ENCODE measurements at regions not wholly inside any gene's neighbourhood (a gene's known extent, or its start where the extent isn't known, plus 50 kb on each side); places are given as distances from the start of the nearest gene placed in this dataset.

DNA sequence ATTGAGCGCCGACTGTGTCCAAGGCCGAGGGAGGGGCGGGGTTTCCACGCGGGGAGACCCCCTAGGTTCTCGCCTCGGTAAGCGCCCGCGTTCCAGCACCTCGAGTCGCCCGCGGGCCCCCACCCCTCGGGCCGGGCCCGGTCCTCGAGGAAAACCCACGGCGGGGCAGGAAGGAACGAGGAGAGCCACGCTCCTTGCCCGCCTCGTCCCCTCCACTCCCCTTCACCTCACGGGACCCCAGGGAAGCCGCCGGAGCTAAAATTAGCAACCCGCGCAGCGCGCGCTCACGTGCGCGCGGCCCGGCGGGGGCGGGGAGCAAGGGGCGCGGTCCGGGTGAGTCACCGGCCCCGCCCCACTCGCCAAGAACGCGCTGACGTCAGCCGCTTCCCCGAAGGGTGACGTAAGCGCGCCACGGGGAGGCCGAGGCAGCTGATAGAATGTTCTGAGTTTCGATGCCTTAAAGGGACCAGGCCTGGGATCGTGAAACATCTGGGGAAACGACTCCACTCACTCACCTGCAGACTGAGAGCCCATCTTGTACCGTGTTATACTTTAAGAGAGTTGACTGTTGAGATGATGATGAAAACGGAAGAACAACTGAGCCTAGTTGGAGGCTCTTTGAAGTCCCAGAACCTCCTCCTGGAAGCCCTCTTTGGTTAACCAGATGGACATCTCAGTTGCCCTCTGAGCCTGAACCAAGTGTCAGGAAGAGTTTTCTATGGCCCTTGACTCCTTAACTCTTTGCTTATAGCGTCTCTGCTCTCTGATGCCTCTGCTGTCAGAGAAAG, 49.7 kb upstream of the ATF3 start (continued):
- TF ChIP-seq DPF2 (IDR thresholded peaks at IDR 0.05), result peak; percentile 84; the same call in 1 of the 2 replicates
- no peak for TF ChIP-seq GABPA (IDR thresholded peaks at IDR 0.05; ENCODE audit: low read depth)
- no peak for TF ChIP-seq CTCF (IDR thresholded peaks at IDR 0.05 in 2 of 3, conservative IDR thresholded peaks at IDR 0.05 in 1 of 3; ENCODE audit: control insufficient read depth in 2 of 3, extremely low read depth in 1 of 3, insufficient read depth in 1 of 3, low read depth in 3 of 3, low read length in 3 of 3)
- TF ChIP-seq MEF2A (IDR thresholded peaks at IDR 0.05; ENCODE audit: insufficient read depth, low read depth, low read length), result peak; percentile 87
- peak; percentile 84 for TF ChIP-seq SMARCA5 (IDR thresholded peaks at IDR 0.05)
- TF ChIP-seq CREB1 (IDR thresholded peaks at IDR 0.05; ENCODE audit: low read depth), result peak; percentile 96
- TF ChIP-seq SKIL (IDR thresholded peaks at IDR 0.05; ENCODE audit: low read depth, poor library complexity, severe bottlenecking), result peak; percentile 36
- no peak for TF ChIP-seq IRF3 (IDR thresholded peaks at IDR 0.05)
- peak; percentile 67 for TF ChIP-seq TCF7 (IDR thresholded peaks at IDR 0.05; ENCODE audit: borderline replicate concordance)
- TF ChIP-seq TAF1 (IDR thresholded peaks at IDR 0.05; ENCODE audit: borderline replicate concordance, low read depth, low read length), result no peak
- peak; percentile 76; the same call in 1 of the 2 replicates for TF ChIP-seq TBL1XR1 (IDR thresholded peaks at IDR 0.05; ENCODE audit: low read depth, low read length)
- TF ChIP-seq ZSCAN29 (IDR thresholded peaks at IDR 0.05), result no peak
- peak; percentile 77 for TF ChIP-seq RELB (IDR thresholded peaks at IDR 0.05; ENCODE audit: low read depth)
- TF ChIP-seq, protein P1, sequence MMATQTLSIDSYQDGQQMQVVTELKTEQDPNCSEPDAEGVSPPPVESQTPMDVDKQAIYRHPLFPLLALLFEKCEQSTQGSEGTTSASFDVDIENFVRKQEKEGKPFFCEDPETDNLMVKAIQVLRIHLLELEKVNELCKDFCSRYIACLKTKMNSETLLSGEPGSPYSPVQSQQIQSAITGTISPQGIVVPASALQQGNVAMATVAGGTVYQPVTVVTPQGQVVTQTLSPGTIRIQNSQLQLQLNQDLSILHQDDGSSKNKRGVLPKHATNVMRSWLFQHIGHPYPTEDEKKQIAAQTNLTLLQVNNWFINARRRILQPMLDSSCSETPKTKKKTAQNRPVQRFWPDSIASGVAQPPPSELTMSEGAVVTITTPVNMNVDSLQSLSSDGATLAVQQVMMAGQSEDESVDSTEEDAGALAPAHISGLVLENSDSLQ (IDR thresholded peaks at IDR 0.05), result 0 out of 2 replicates have a peak, but pooled peaks have one; percentile 3
- TF ChIP-seq EED (IDR thresholded peaks at IDR 0.05; ENCODE audit: low read depth), result no peak
- TF ChIP-seq SIN3A (IDR thresholded peaks at IDR 0.05; ENCODE audit: low read depth, low read length), result no peak
- TF ChIP-seq SPI1 (IDR thresholded peaks at IDR 0.05; ENCODE audit: borderline replicate concordance, insufficient read depth, low read depth, low read length), result no peak
- TF ChIP-seq YY1 (IDR thresholded peaks at IDR 0.05; ENCODE audit: low read depth, low read length), result no peak
- TF ChIP-seq, protein P2, sequence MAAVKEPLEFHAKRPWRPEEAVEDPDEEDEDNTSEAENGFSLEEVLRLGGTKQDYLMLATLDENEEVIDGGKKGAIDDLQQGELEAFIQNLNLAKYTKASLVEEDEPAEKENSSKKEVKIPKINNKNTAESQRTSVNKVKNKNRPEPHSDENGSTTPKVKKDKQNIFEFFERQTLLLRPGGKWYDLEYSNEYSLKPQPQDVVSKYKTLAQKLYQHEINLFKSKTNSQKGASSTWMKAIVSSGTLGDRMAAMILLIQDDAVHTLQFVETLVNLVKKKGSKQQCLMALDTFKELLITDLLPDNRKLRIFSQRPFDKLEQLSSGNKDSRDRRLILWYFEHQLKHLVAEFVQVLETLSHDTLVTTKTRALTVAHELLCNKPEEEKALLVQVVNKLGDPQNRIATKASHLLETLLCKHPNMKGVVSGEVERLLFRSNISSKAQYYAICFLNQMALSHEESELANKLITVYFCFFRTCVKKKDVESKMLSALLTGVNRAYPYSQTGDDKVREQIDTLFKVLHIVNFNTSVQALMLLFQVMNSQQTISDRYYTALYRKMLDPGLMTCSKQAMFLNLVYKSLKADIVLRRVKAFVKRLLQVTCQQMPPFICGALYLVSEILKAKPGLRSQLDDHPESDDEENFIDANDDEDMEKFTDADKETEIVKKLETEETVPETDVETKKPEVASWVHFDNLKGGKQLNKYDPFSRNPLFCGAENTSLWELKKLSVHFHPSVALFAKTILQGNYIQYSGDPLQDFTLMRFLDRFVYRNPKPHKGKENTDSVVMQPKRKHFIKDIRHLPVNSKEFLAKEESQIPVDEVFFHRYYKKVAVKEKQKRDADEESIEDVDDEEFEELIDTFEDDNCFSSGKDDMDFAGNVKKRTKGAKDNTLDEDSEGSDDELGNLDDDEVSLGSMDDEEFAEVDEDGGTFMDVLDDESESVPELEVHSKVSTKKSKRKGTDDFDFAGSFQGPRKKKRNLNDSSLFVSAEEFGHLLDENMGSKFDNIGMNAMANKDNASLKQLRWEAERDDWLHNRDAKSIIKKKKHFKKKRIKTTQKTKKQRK (IDR thresholded peaks at IDR 0.05; ENCODE audit: low read depth, low read length), result no peak
